ENCODE measurements at regions not wholly inside any gene's neighbourhood (a gene's known extent, or its start where the extent isn't known, plus 50 kb on each side); places are given as distances from the start of the nearest gene placed in this dataset.
A peak's percentile ranks its signal among the peaks of the same experiment; 100 is the strongest.

DNA sequence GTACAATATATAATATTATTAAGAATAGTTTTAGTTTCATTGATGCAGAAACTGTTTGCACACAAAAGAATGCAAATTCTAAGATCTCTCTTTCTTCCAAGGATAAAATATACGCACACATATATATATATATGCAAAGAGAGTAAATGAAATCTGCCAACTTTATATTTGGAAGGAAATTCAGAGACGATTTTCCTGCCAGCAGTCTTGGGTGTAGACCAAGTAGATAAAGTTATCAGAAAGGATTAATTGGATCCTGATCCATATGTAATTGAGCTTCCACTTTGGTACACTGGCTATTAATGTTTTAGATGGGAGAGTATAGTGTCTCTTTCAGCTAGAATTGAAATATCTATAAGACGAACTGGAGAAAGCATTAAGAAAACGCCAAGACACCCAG, 295.4 kb upstream of the IL12A start:
- Histone ChIP-seq H3K27ac (no peak overlapping the region), H3K9me3 (no peaks in the 10 kb centered on the region), H3K4me3 (no peak overlapping the region), H3K36me3 (no peaks in the 10 kb centered on the region), H3K4me1 (no peaks in the 10 kb centered on the region), H3K27me3 (no peaks in the 10 kb centered on the region)
- intact Hi-C loops (cut with DNase I; ENCODE audit: low total_unique reads) = no loop called here
- no peak for DNase-seq
- TF ChIP-seq, protein P1, sequence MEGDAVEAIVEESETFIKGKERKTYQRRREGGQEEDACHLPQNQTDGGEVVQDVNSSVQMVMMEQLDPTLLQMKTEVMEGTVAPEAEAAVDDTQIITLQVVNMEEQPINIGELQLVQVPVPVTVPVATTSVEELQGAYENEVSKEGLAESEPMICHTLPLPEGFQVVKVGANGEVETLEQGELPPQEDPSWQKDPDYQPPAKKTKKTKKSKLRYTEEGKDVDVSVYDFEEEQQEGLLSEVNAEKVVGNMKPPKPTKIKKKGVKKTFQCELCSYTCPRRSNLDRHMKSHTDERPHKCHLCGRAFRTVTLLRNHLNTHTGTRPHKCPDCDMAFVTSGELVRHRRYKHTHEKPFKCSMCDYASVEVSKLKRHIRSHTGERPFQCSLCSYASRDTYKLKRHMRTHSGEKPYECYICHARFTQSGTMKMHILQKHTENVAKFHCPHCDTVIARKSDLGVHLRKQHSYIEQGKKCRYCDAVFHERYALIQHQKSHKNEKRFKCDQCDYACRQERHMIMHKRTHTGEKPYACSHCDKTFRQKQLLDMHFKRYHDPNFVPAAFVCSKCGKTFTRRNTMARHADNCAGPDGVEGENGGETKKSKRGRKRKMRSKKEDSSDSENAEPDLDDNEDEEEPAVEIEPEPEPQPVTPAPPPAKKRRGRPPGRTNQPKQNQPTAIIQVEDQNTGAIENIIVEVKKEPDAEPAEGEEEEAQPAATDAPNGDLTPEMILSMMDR (IDR thresholded peaks at IDR 0.05) = no peak

DNA sequence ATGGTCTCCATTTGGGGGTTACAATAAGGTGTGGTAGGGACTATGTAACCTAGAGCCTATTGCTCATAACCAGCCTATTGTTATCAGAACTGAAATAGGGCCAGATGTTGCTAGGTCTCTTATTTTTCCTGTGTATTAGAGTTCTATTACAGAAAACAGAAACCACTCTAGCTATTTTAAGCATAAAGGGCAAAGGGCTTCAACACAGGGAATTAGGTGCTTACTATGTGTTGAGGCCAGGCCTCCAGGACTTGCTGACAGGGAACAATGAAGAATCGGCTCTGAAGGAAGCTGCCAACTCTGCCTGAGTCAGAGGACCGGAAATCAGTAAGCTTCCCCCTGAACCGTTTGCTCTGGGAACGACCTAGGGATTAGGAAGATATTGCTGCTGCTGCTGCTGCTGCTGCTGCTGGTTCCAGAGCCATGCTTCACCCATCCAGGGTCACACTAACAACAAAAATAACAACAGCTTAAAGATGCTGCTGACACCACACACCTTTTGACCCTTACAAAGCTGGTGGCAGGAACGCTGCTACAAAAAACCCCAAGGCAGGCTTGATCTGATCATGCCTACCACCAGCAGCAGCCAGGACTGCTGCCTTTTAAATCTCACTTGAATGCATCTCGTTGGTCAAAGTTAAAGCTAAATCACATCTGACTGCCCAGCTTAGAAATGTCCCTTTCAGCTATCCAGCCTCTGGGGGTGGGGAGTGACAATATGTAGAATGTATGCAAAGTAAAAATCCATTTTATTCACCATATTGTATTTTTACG, 276.9 kb upstream of the IL12A start:
- peak in 1 of 2 donors; percentile 21 for DNase-seq
- Histone ChIP-seq H3K4me1 (peaks cover 0 to 9% (median 0%) of the 10 kb centered on the region in 4 donors), H3K9me3 (peaks cover 0 to 10% (median 5%) of the 10 kb centered on the region in 3 donors), H3K36me3 (no peaks in the 10 kb centered on the region), H3K27me3 (no peaks in the 10 kb centered on the region), H3K4me3 (no peak overlapping the region), H3K27ac (peak overlapping the region in 1 of 2 donors; percentile 1)
- intact Hi-C loops (cut with DNase I; ENCODE audit: low total_unique reads) = no loop called here
- TF ChIP-seq, protein P1 (IDR thresholded peaks at IDR 0.05) = no peak

DNA sequence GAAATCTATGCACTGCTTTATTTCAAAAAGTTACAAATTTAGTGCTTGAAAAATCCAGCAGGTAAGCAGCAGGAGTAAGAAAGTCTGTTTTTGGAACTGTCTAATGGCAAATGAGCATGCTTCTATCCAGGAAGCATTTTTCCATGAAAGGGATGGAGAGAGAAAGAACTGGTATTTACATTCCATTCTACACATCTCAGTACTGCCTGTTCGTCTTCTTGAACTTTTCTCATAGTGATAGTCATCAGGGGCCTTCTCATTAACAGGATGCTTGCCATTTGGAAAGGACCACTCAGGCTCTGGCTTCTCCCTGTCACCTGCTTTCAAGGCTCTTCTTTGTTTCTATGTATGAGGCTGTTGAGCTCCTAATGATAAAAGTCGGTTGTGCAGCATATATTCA, 267.3 kb upstream of the IL12A start:
- no peaks in the 10 kb centered on the region for H3K4me1 ChIP-seq
- TF ChIP-seq, protein P1 (IDR thresholded peaks at IDR 0.05) = no peak
- H3K27me3 ChIP-seq = no peaks in the 10 kb centered on the region
- no peaks in the 10 kb centered on the region for H3K36me3 ChIP-seq
- no peak overlapping the region for H3K27ac ChIP-seq
- no peak for DNase-seq
- H3K9me3 ChIP-seq = no peaks in the 10 kb centered on the region
- intact Hi-C loops (cut with DNase I; ENCODE audit: low total_unique reads) = no loop called here
- no peak overlapping the region for H3K4me3 ChIP-seq

DNA sequence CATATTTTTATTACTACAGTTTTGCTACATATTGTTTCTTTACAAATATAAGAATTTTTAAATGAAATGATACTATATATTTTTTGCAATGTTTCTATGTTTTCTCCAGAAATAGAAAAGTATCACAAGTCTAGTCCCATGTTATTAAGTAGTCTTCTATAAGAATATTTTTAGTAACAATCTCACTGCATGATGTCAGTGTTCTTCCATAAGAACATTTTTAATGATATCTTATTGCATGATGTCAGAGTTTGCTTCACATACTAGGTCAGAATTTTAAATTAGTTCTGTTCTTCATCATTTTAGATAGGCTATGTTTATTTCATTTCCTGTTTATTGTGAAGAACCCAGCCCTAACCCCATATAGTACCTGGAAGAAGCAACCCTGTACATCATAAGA, 265.3 kb upstream of the IL12A start:
- Histone ChIP-seq H3K4me3 (no peak overlapping the region), H3K27me3 (no peaks in the 10 kb centered on the region), H3K9me3 (no peaks in the 10 kb centered on the region), H3K27ac (no peak overlapping the region), H3K36me3 (no peaks in the 10 kb centered on the region), H3K4me1 (no peaks in the 10 kb centered on the region)
- no peak for DNase-seq
- intact Hi-C loops (cut with DNase I; ENCODE audit: low total_unique reads) = no loop called here
- TF ChIP-seq, protein P1 (IDR thresholded peaks at IDR 0.05) = no peak

DNA sequence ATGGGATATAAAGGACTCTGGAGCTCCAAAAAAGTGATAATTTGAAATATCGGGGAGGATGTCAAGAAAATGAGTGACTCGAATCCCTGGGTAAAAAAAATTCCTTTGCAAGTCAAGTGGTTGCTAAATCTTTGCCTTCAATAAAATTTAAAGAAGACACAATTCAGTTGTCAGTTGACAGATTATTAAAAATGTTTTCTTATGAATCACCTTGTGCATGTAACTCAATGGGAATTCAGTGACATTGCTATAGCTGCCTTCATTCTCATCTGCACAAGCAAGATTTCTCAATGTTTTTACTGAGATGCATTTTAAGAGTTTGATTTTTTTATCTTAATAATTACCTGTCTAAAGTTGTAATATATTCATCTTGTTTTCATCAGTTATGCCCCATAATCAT, 264.0 kb upstream of the IL12A start:
- intact Hi-C loops (cut with DNase I; ENCODE audit: low total_unique reads) = no loop called here
- no peaks in the 10 kb centered on the region for H3K36me3 ChIP-seq
- H3K27me3 ChIP-seq = no peaks in the 10 kb centered on the region
- DNase-seq = no peak
- TF ChIP-seq, protein P1 (IDR thresholded peaks at IDR 0.05) = no peak
- no peaks in the 10 kb centered on the region for H3K9me3 ChIP-seq
- H3K4me3 ChIP-seq = no peak overlapping the region
- H3K4me1 ChIP-seq = no peaks in the 10 kb centered on the region
- H3K27ac ChIP-seq = no peak overlapping the region
